ENCODE measurements at regions not wholly inside any gene's neighbourhood (a gene's known extent, or its start where the extent isn't known, plus 50 kb on each side); places are given as distances from the start of the nearest gene placed in this dataset.

DNA sequence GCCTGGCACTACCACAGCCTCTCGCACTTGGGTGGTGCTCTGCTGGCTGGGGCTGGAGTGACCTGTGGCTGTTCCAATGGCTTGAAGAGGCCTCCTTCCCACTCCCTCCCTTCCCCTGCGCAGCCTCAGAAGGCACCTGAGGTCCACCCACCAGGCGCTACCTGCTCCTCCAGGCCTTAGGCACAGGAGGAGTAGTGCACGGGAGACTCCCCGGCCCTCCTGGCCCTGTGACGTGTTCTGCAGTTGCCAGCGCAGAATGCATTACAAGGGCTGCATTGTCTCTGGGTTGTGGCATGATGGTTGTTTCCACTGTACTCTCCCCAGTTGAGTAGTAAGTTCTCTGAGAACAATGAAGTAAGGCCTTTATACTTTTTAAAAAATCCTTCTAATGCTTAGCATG, 128.6 kb downstream of the TEX29 start:
- DNase-seq (ENCODE audit: low read depth in 2 of 2), result no peak

DNA sequence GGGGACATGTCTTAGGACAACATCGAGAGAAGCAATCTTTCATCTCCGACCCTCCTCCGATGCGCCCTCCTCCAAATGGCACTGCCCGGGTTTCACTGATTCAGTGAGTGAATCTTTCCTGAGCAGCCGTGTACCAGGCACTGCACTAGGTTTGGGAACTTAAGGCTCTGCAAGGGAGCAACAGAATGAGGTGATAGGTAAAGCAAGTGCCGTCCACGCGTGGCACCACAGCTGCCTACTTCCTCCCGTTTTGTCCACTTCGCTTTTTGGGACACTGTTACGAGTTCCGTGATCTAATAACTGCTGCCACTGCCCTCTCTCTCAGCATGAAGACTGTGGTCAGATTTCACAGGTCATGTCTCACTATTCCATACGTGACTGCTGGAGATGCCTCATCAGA, 131.0 kb downstream of the TEX29 start:
- DNase-seq (ENCODE audit: low read depth in 2 of 2), result no peak

DNA sequence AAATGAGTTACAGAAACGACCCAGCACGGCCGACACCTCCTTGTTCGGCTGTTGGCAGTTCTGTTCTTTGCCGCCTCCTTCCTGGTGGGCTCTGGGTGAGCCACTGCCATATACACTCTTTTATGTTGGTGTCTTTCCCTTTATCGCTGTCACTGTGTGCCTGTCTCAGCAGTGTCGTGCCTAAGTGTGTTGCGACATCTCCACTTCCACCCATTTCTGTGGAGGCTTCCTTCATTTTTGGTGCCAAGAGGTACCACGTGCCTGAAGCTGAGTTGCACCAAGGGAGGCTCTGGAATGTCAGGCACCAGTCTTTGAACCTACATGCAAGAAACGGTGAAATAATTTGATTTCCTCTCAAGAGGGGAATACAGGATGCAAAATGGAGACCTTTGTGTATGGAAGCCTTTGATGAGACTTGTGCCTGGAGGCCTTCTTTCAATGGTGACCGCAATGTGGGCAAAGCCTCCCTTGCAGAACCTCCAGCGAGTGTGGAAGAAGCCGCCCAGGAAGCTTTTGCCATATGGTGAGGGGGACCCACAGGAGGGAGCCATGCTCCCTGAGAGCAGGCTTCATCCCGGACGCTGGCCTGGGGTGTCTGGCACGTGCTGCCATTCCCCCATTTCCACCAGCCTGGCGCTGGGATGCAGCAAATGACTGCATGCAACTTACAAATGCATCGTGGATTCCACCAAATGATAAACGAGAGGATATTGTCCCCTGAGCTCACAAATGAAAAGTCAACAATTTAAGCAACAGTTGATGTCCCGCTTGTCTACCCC, 136.2 kb downstream of the TEX29 start:
- DNase-seq (ENCODE audit: low read depth in 2 of 2), result no peak

- DNase-seq (ENCODE audit: low read depth in 2 of 2), result no peak
Measured at GRCh38 chr13:111458001-111458531, 137.6 kb downstream of the TEX29 start.

DNA sequence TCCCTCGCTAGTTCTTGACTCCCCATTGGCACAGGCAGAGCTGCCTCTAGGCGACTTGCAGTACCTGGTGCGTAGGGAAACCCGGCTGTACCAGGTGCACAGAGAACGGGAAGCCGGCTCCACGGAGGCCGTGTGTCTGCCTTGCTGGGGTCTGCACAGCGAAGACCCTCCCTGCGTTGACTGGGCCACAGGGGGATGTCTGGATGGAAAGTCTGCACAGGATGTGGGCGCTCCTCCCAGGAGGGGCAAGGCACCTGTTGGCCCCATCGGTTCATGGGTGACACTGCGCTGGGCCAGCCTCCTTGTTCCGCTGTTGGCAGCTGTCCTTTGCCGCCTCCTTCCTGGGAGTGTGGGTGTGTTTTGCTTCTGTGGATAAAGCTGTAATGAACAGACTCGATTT, 138.3 kb downstream of the TEX29 start:
- DNase-seq (ENCODE audit: low read depth in 2 of 2), result no peak

GRCh38 chr13:111459803-111460547, 139.5 kb downstream of the TEX29 start:
- no peak for DNase-seq (ENCODE audit: low read depth in 2 of 2)

- peak; percentile 31 to 42 for DNase-seq (ENCODE audit: low read depth in 2 of 2)
Measured at GRCh38 chr13:111460548-111461444, 140.4 kb downstream of the TEX29 start.

DNA sequence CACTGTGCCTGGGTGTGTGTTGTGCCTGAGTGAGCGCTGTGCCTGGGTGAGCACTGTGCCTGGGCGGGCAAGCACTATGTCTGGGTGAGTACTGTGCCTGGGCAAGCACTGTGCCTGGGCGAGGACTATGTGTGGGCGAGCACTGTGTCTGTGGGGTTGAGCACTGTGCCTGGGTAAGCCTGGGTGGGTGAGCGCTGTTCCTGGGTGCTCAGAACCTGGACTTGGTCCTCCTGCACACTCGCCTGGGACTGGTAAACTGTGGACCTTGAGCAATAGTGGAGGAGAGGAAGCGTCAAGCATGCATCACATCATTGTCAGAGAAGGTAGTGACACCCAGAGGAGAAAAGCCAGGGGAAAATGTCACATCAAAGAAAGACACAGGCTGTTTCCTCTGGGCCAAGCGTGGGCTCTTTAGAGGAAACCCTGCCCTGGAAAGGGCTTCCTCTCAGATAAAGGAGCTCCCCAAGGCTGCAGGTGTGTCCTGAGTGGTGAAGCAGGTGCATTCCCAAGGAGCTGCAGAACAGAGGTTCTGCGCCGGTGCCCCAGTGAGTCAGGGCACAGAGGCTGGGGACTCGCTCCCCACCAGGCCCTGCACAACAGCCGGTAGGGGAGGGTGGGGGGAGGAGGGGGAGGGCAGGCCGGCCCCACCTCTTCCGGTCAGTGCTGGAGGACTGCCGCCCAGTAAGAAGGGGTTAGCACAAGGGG, 141.2 kb downstream of the TEX29 start:
- no peak for DNase-seq (ENCODE audit: low read depth in 2 of 2)

DNA sequence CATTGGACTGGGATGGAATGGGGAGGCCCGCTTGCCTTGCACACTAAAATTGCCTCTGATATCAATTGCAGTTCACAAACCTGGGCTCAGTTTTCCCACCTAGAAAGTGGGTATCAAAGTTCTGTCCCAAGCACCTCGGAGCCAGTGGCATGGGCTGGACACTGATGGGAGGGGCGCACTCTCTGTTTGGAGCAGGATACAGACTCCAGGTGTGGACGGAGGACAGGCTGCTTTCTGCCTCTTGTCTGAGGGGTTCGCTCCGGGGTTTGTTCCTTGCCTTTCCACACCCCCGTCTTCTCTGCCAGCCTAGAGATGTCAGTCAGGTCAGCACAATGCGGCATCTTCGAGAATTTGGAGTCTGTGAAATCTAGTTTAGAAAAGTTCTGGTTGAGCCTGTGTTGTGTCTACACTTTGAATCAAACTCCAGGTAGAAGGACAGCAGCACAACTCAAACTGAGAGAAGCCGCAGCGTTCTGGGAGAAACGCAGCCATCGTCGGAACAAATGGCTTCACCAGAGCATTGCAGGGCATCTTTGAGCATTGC, 141.9 kb downstream of the TEX29 start:
- DNase-seq (ENCODE audit: low read depth in 2 of 2), result no peak

- DNase-seq (ENCODE audit: low read depth in 2 of 2), result no peak
Measured at GRCh38 chr13:111462944-111463343, 142.5 kb downstream of the TEX29 start.

DNA sequence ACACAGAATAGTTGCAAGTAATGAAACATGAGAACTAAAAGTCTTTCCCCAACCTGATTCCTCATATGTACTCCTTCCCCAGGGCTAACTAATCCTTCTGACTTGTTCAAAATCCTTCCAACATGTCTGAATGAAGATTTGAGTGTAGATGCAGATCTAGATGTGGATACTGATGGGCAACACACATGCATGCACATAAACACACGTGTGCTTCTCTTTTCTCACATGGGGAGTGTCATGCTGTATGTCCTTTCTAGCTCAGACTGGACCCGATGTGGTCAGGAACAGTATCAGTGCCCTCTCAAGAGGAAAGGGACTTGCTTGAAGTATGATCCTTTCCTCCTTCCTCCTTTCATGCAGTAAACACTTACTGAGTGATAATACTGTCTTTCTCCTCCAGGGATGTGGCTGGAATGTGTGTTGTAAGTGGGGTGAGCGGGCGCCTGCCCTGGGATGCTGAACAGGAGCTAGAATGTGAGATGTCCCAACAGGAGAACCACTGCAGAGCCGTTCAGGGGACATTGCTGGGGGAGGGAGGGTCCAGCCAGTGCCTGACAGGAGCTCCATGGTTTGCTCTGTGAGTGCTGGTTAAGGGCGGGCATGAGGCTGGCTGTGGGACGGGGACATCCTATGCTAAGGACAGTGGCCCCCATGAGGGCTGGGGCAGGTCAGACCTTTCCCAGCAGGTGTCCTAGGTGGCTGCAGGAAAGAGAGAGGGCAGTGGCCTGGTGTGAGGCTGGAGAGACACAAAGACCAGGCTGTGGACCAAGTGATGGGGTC, 146.9 kb downstream of the TEX29 start:
- DNase-seq (ENCODE audit: low read depth in 2 of 2), result no peak

DNA sequence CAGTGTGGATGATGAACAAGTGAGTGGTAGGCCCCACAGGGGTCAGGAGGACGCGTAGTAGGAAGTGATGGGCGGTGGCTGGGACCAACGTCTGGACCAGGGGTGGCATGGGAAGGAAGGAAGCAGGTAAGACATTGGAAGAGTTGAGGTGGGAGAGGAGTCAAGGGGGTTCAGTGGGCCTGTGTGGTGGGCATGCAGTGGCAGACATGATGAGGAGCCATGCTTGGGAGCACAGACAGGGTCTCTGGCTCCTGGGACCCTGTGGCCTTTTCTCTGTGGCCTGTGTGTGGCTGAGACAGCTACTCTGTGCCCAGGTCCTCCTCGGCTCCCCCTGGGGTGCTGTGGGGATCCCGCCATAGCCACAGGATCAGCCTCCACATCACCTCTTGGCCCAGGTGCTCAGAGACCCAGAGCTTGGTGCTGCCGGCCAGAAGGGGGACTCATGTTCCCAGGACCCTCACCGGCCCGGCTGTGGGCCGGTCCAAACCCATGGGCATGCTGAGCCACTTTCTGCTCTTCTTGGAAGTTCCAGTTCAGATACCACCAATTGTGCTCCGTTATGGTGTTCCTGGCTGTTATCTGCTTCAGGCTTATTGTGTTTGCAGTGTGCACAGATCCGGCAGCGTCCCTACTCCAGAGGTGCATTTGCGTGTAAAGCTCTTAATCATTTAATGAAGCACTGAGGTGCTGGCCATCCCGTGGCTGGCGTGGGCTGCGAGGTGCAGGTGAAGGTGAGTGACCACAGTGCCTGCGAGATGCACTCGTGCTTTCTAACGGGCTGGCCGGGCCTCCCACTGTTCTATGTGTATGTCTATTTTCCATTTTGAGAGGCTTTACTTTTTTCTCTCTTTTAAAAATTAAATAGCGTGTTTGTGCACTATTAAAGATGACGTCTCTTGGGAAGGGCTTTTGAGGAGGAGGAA, 147.9 kb downstream of the TEX29 start:
- DNase-seq (ENCODE audit: low read depth in 2 of 2), result no peak

GRCh38 chr13:111469450-111469849, 149.0 kb downstream of the TEX29 start:
- DNase-seq (ENCODE audit: low read depth in 2 of 2), result no peak

- peak; percentile 14 to 33 for DNase-seq (ENCODE audit: low read depth in 2 of 2)
Measured at GRCh38 chr13:111469916-111470506, 149.6 kb downstream of the TEX29 start.

- DNase-seq (ENCODE audit: low read depth in 2 of 2), result no peak
Measured at GRCh38 chr13:111470933-111471332, 150.5 kb downstream of the TEX29 start.

DNA sequence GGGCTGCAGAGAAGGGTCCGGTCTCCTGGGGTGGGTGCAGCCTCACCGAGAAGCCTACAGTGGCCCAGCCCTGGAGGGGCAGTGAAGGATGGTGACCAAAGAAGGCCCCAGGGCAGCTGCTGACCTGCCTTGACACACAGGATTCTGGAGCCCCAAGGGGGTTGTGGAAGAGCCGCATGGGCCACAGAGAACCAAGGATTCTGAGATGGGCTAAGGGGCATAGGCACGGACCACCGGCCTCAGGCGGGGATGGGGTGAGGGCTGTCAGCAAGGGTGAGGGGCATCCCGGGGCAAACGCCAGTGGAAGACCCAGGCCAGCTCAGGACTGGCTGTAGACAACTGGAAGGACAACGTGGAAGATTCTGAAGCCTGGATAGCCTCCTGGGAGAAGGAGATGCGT, 151.6 kb downstream of the TEX29 start:
- DNase-seq (ENCODE audit: low read depth in 2 of 2), result no peak

- DNase-seq (ENCODE audit: low read depth in 2 of 2), result no peak
Measured at GRCh38 chr13:111472559-111473460, 152.4 kb downstream of the TEX29 start.
